Left ventricle myocardium inferior (tissue), 1 donor: ENCODE measurements at regions not wholly inside any gene's neighbourhood (a gene's known extent, or its start where the extent isn't known, plus 50 kb on each side); places are given as distances from the start of the nearest gene placed in this dataset.

ENCODE experiments used
- DNase-seq: peaks from one replicate; pipeline ENCODE4 v3.0.0-alpha.2; 2020
- H3K27ac ChIP-seq: fragments of 200-600 bp; replicated peaks from 2 replicates; pipeline ENCODE4 v1.8.0; 2021
- H3K27me3 ChIP-seq: fragments of 200-600 bp; 2 replicates; pipeline ENCODE4 v1.8.0; 2021; ENCODE audit warnings: low read depth
- H3K36me3 ChIP-seq: fragments of 200-600 bp; 2 replicates; pipeline ENCODE4 v1.8.0; 2021
- H3K4me1 ChIP-seq: fragments of 200-600 bp; 2 replicates; pipeline ENCODE4 v1.8.0; 2021
- H3K4me3 ChIP-seq: fragments of 200-600 bp; 2 replicates; pipeline ENCODE4 v1.8.0; 2021; ENCODE audit warnings: mild to moderate bottlenecking, moderate library complexity
- H3K9me3 ChIP-seq: fragments of 200-600 bp; replicated peaks from 2 replicates; pipeline ENCODE4 v1.8.0; 2021
- intact Hi-C: fragments of 100-400 bp; cut with micrococcal nuclease; formaldehyde crosslinking; loops from one replicate; pipeline ENCODE4 v1.11.0; 2022
- TF ChIP-seq, protein P1 (sequence below): fragments of 200-600 bp; IDR thresholded peaks from 2 replicates; pipeline ENCODE4 v1.8.0; 2021; ENCODE audit warnings: antibody characterized with exemption, mild to moderate bottlenecking, borderline replicate concordance
- donor health status: DM: no; HTN: yes; CAD: no; lungs with severe emphysema.

- Histone ChIP-seq H3K9me3 (no peaks in the 10 kb centered on the region), H3K27me3 (no peaks in the 10 kb centered on the region), H3K4me1 (no peaks in the 10 kb centered on the region), H3K27ac (no peak overlapping the region), H3K36me3 (no peaks in the 10 kb centered on the region), H3K4me3 (no peak overlapping the region)
- intact Hi-C loops: no loop called here
- TF ChIP-seq, protein P1, sequence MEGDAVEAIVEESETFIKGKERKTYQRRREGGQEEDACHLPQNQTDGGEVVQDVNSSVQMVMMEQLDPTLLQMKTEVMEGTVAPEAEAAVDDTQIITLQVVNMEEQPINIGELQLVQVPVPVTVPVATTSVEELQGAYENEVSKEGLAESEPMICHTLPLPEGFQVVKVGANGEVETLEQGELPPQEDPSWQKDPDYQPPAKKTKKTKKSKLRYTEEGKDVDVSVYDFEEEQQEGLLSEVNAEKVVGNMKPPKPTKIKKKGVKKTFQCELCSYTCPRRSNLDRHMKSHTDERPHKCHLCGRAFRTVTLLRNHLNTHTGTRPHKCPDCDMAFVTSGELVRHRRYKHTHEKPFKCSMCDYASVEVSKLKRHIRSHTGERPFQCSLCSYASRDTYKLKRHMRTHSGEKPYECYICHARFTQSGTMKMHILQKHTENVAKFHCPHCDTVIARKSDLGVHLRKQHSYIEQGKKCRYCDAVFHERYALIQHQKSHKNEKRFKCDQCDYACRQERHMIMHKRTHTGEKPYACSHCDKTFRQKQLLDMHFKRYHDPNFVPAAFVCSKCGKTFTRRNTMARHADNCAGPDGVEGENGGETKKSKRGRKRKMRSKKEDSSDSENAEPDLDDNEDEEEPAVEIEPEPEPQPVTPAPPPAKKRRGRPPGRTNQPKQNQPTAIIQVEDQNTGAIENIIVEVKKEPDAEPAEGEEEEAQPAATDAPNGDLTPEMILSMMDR: no peak
- no peak for DNase-seq
These were observed 791.4 kb downstream of the MTRR start for GRCh38 chr5:8660133-8660893.

DNA sequence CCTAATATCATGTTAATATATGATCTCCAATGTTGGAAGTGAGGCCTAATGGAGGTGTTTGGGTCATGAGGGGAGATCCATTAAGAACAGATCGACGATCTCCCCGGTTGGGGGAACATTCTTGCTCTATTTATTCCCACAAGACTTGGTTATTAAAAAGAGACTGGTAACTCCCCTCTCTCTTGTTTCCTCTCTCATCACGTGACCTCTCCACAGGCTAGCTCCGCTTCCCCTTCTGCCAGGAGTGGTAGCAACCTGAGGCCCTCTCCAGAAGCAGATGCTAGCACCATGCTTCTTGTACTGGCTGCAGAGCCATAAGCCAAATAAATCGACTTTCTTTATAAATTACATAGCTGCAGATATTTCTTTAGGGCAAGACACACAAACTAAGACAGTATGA lies 794.4 kb downstream of the MTRR start:
- H3K4me1 ChIP-seq: no peaks in the 10 kb centered on the region

GRCh38 chr5:8675182-8675581 lies 806.2 kb downstream of the MTRR start:
- Histone ChIP-seq H3K9me3 (peaks cover 12% of the 10 kb centered on the region), H3K36me3 (no peaks in the 10 kb centered on the region), H3K27me3 (no peaks in the 10 kb centered on the region), H3K4me1 (no peaks in the 10 kb centered on the region), H3K27ac (no peak overlapping the region), H3K4me3 (no peak overlapping the region)
- TF ChIP-seq, protein P1: no peak
- DNase-seq: no peak
- intact Hi-C loops: no loop called here

More for the DNA sequence above, 794.4 kb downstream of the MTRR start:
- TF ChIP-seq, protein P1: no peak
- no peaks in the 10 kb centered on the region for H3K27me3 ChIP-seq
- intact Hi-C loops: no loop called here
- no peak for DNase-seq
- H3K4me3 ChIP-seq: no peak overlapping the region
- no peak overlapping the region for H3K27ac ChIP-seq
- H3K9me3 ChIP-seq: no peaks in the 10 kb centered on the region
- H3K36me3 ChIP-seq: no peaks in the 10 kb centered on the region

GRCh38 chr5:8676695-8677094 lies 807.7 kb downstream of the MTRR start:
- no peaks in the 10 kb centered on the region for H3K27me3 ChIP-seq
- no peak for DNase-seq
- TF ChIP-seq, protein P1: no peak
- no peaks in the 10 kb centered on the region for H3K36me3 ChIP-seq
- no peak overlapping the region for H3K4me3 ChIP-seq
- H3K4me1 ChIP-seq: no peaks in the 10 kb centered on the region
- no peak overlapping the region for H3K27ac ChIP-seq
- H3K9me3 ChIP-seq: peaks cover 12% of the 10 kb centered on the region
- intact Hi-C loops: no loop called here

- H3K27ac ChIP-seq: no peak overlapping the region
- no peaks in the 10 kb centered on the region for H3K36me3 ChIP-seq
- H3K27me3 ChIP-seq: no peaks in the 10 kb centered on the region
- DNase-seq: no peak
- H3K9me3 ChIP-seq: peaks cover 12% of the 10 kb centered on the region
- H3K4me3 ChIP-seq: no peak overlapping the region
- TF ChIP-seq, protein P1: no peak
- H3K4me1 ChIP-seq: no peaks in the 10 kb centered on the region
- intact Hi-C loops: no loop called here
These were observed 813.4 kb downstream of the MTRR start for GRCh38 chr5:8682381-8682780.
